SK-N-MC (cell line): ENCODE measurements at regions not wholly inside any gene's neighbourhood (a gene's known extent, or its start where the extent isn't known, plus 50 kb on each side); places are given as distances from the start of the nearest gene placed in this dataset.
"Not testable (repeated sequence)": the region's sequence is repeated elsewhere in the genome, so short reads cannot be mapped to it uniquely, and the experiment has no call there.

Experiments
- EZH2 ChIP-seq: fragments of 200-600 bp; sonication (generic); IDR thresholded peaks from one replicate; pipeline ENCODE4 v1.6.1; 2017; ENCODE audit warnings: antibody characterized with exemption
- POLR2AphosphoS5 ChIP-seq: IDR thresholded peaks from 2 replicates; pipeline ENCODE4 v1.6.1; 2012; ENCODE audit warnings: mild to moderate bottlenecking, low read depth, low read length, borderline replicate concordance

GRCh38 chr1:588211-588610 lies 98.2 kb downstream of the OR4F16 start:
- not testable (repeated sequence) for TF ChIP-seq EZH2, POLR2AphosphoS5
